H1 (cell line): ENCODE measurements at regions not wholly inside any gene's neighbourhood (a gene's known extent, or its start where the extent isn't known, plus 50 kb on each side); places are given as distances from the start of the nearest gene placed in this dataset.

Experiments
- CTCF ChIA-PET: fragments of 300-600 bp; sonication (Branson Sonifier 250); formaldehyde crosslinking; loops from one replicate; lab custom pipeline; 2021; ENCODE audit not compliant: partially characterized antibody; lab: Charles Lee
- POLR2A ChIA-PET: fragments of 300-600 bp; sonication (Branson Sonifier 250); formaldehyde crosslinking; loops from one replicate; lab custom pipeline; 2021; ENCODE audit warnings: inconsistent platforms; ENCODE audit not compliant: partially characterized antibody; lab: Charles Lee
- DNase-seq, 2 experiments: peaks; one replicate each; pipeline versions ENCODE4 v3.0.0 to v3.0.0-alpha.2; 2010 to 2022; ENCODE audit warnings: low spot score in 2 of 2, low read depth in 1 of 2, mixed read lengths in 1 of 2
- FAIRE-seq: peaks from 2 replicates; lab custom pipeline; 2011; peaks lifted over from hg19 to GRCh38; lab: Jason Lieb, UNC
- H2AFZ ChIP-seq: 2 replicates; pipeline ENCODE4 v1.8.1; 2012; ENCODE audit warnings: low read length, inconsistent platforms
- H2AK5ac ChIP-seq: 2 replicates; pipeline ENCODE4 v1.6.1; 2013; ENCODE audit warnings: low read depth, low read length
- H2BK120ac ChIP-seq: replicated peaks from 2 replicates; pipeline ENCODE3; 2013; ENCODE audit warnings: low read depth, low read length, inconsistent platforms
- H2BK12ac ChIP-seq: 2 replicates; pipeline ENCODE4 v1.6.1; 2013; ENCODE audit warnings: low read depth, low read length
- H2BK15ac ChIP-seq: 2 replicates; pipeline ENCODE4 v1.6.1; 2013; ENCODE audit warnings: low read length
- H2BK20ac ChIP-seq: 2 replicates; pipeline ENCODE4 v1.6.1; 2013; ENCODE audit warnings: low read length
- H2BK5ac ChIP-seq: 2 replicates; pipeline ENCODE4 v1.6.1; 2013; ENCODE audit warnings: low read depth, low read length
- H3K14ac ChIP-seq: 2 replicates; pipeline ENCODE4 v1.6.1; 2013; ENCODE audit warnings: inconsistent platforms; ENCODE audit not compliant: insufficient read length
- H3K18ac ChIP-seq: 2 replicates; pipeline ENCODE4 v1.6.1; 2013; ENCODE audit warnings: low read length; ENCODE audit errors: extremely low read depth
- H3K23ac ChIP-seq: 2 replicates; pipeline ENCODE4 v1.6.1; 2013; ENCODE audit warnings: inconsistent platforms; ENCODE audit not compliant: insufficient read length
- H3K23me2 ChIP-seq: 2 replicates; pipeline ENCODE4 v1.6.1; 2013; ENCODE audit warnings: low read depth, low read length
- H3K27ac ChIP-seq: 2 replicates; pipeline ENCODE4 v1.6.1; 2011; ENCODE audit warnings: low read depth, low read length, inconsistent platforms
- H3K27me3 ChIP-seq, 4 experiments: replicated peaks in 1 of 4; 1 replicate in 1 of 4; 2 replicates in 3 of 4; pipeline versions ENCODE4 v1.6.1 to v1.8.1; 2011 to 2013; ENCODE audit warnings: low read length in 3 of 4, mild to moderate bottlenecking in 3 of 4, inconsistent platforms in 2 of 4, mixed read lengths in 2 of 4, moderate library complexity in 1 of 4; ENCODE audit not compliant: control insufficient read depth in 3 of 4, insufficient read depth in 3 of 4; ENCODE audit errors: extremely low read depth in 1 of 4
- H3K36me3 ChIP-seq, 4 experiments: 2 replicates each; pipeline versions ENCODE4 v1.6.1 to v1.8.1; 2011 to 2013; ENCODE audit warnings: mild to moderate bottlenecking in 4 of 4, low read length in 3 of 4, moderate library complexity in 2 of 4, control low read depth in 1 of 4, inconsistent platforms in 1 of 4; ENCODE audit not compliant: insufficient read depth in 4 of 4, control insufficient read depth in 2 of 4
- H3K4ac ChIP-seq: replicated peaks from 2 replicates; pipeline ENCODE3; 2013; ENCODE audit warnings: low read length, low read depth, mixed read lengths, inconsistent platforms; ENCODE audit not compliant: insufficient read length
- H3K4me1 ChIP-seq, 4 experiments: replicated peaks in 1 of 4; 1 replicate in 1 of 4; 2 replicates in 3 of 4; pipeline versions ENCODE4 v1.6.1 to v1.8.1; 2011 to 2013; ENCODE audit warnings: low read length in 3 of 4, inconsistent platforms in 2 of 4, mixed read lengths in 1 of 4; ENCODE audit not compliant: insufficient read depth in 4 of 4, control insufficient read depth in 3 of 4
- H3K4me2 ChIP-seq, 2 experiments: 2 replicates each; pipeline versions ENCODE4 v1.6.1 to v1.8.1; 2011 to 2013; ENCODE audit warnings: low read depth in 2 of 2, low read length in 2 of 2, control low read depth in 1 of 2, inconsistent platforms in 1 of 2, mild to moderate bottlenecking in 1 of 2; ENCODE audit not compliant: insufficient read depth in 1 of 2
- H3K4me3 ChIP-seq, 4 experiments: fragments of 200-600, 300-600 bp in 1 of 4; sonication (generic), shearing (Covaris generic), sonication (Bioruptor Twin) in 1 of 4; 2 replicates each; pipeline versions ENCODE4 v1.5.1 to v1.8.1; 2011 to 2016; ENCODE audit warnings: low read length in 4 of 4, low read depth in 3 of 4, control low read depth in 2 of 4, inconsistent platforms in 2 of 4, mild to moderate bottlenecking in 2 of 4, mixed read lengths in 1 of 4, moderate library complexity in 1 of 4; ENCODE audit not compliant: insufficient read depth in 2 of 4; ENCODE audit errors: extremely low read depth in 1 of 4
- H3K56ac ChIP-seq: replicated peaks from 2 replicates; pipeline ENCODE3; 2013; ENCODE audit warnings: low read depth, mild to moderate bottlenecking, mixed read lengths, low read length, inconsistent platforms; ENCODE audit not compliant: insufficient read length
- H3K79me1 ChIP-seq: 2 replicates; pipeline ENCODE4 v1.6.1; 2013; ENCODE audit warnings: low read depth, low read length, control low read depth
- H3K79me2 ChIP-seq, 2 experiments: 2 replicates each; pipeline versions ENCODE4 v1.6.1 to v1.8.1; 2012 to 2013; ENCODE audit warnings: low read length in 2 of 2, mild to moderate bottlenecking in 2 of 2, inconsistent platforms in 1 of 2; ENCODE audit not compliant: insufficient read depth in 2 of 2, control insufficient read depth in 1 of 2
- H3K9ac ChIP-seq, 4 experiments: replicated peaks in 1 of 4; 1 replicate in 1 of 4; 2 replicates in 3 of 4; pipeline versions ENCODE4 v1.6.1 to v1.8.1; 2011 to 2013; ENCODE audit warnings: low read depth in 3 of 4, low read length in 3 of 4, control low read depth in 2 of 4, mild to moderate bottlenecking in 2 of 4, moderate library complexity in 2 of 4, inconsistent platforms in 1 of 4; ENCODE audit errors: extremely low read depth in 1 of 4
- H3K9me3 ChIP-seq, 2 experiments: 2 replicates each; pipeline versions ENCODE4 v1.6.1 to v1.8.1; 2012 to 2013; ENCODE audit warnings: mild to moderate bottlenecking in 2 of 2, moderate library complexity in 2 of 2, control low read depth in 1 of 2, inconsistent platforms in 1 of 2, low read depth in 1 of 2, low read length in 1 of 2, mixed read lengths in 1 of 2; ENCODE audit not compliant: insufficient read depth in 2 of 2
- H4K20me1 ChIP-seq, 2 experiments: replicated peaks in 1 of 2; 2 replicates each; pipeline versions ENCODE3 to v1.8.1; 2011 to 2013; ENCODE audit warnings: inconsistent platforms in 2 of 2, low read length in 2 of 2, mild to moderate bottlenecking in 1 of 2; ENCODE audit not compliant: insufficient read depth in 2 of 2, control insufficient read depth in 1 of 2
- H4K5ac ChIP-seq: 2 replicates; pipeline ENCODE4 v1.6.1; 2013; ENCODE audit warnings: low read length, low read depth, mixed read lengths, inconsistent platforms; ENCODE audit not compliant: insufficient read length
- H4K8ac ChIP-seq: 2 replicates; pipeline ENCODE4 v1.8.0; 2013; ENCODE audit warnings: mild to moderate bottlenecking, moderate library complexity, low read length, inconsistent platforms; ENCODE audit not compliant: insufficient read depth; ENCODE audit errors: extremely low read depth
- H4K91ac ChIP-seq: replicated peaks from 2 replicates; pipeline ENCODE3; 2013; ENCODE audit warnings: low read length, mixed read lengths, inconsistent platforms; ENCODE audit not compliant: insufficient read length
- JUND ChIP-seq: IDR thresholded peaks from 2 replicates; pipeline ENCODE4 v1.6.1; 2011; ENCODE audit warnings: mild to moderate bottlenecking, improper control_type of control experiment, low read length
- MAX ChIP-seq: IDR thresholded peaks from 2 replicates; pipeline ENCODE4 v1.6.1; 2012; ENCODE audit warnings: inconsistent platforms
- USF2 ChIP-seq: IDR thresholded peaks from 2 replicates; pipeline ENCODE4 v1.6.1; 2011; ENCODE audit warnings: low read length, improper control_type of control experiment
- WGBS, 2 experiments: shearing (Covaris generic) in 1 of 2; methylation state at CpG; one replicate each; pipeline versions ENCODE4 v1.1.6 to v1.1.7; 2013 to 2015; ENCODE audit warnings: low lambda C conversion rate in 2 of 2, mixed read lengths in 2 of 2, inconsistent platforms in 1 of 2, low coverage in 1 of 2, missing lambda C conversion rate in 1 of 2; ENCODE audit not compliant: insufficient replicate concordance in 2 of 2, insufficient coverage in 1 of 2, insufficient read length in 1 of 2; ENCODE audit errors: extremely low coverage in 1 of 2, missing lambda C conversion rate in 1 of 2; 5-methylcytosine and 5-hydroxymethylcytosine counted together

GRCh38 chr6:6749702-6750491, 161.4 kb downstream of the LY86 start:
- Histone ChIP-seq H3K4me1 (peaks cover 4 to 7% (median 5%) of the 10 kb centered on the region in 4 experiments; a peak in 6 of 7 replicates), H3K27ac (no peak overlapping the region), H4K8ac (peak overlapping the region; percentile 63; the same call in 1 of the 2 replicates), H2BK15ac (0 out of 2 replicates have a peak overlapping the region, but pooled peaks have one; percentile 18), H2BK5ac (no peak overlapping the region), H4K20me1 (peaks cover 0 to 1% of the 10 kb centered on the region in 2 experiments), H3K4ac (no peak overlapping the region), H3K23ac (no peak overlapping the region), H3K14ac (no peak overlapping the region), H2AFZ (peak overlapping the region; percentile 82), H2AK5ac (no peak overlapping the region), H2BK12ac (peak overlapping the region; percentile 88; the same call in 1 of the 2 replicates), H3K4me3 (no peak overlapping the region), H3K27me3 (peaks cover 0 to 2% (median 0%) of the 10 kb centered on the region in 4 experiments; a peak in 1 of 7 replicates), H3K4me2 (peak overlapping the region in 1 of 2 experiments; percentile 39; a peak in 2 of 4 replicates), H3K18ac (peak overlapping the region; percentile 25; the same call in 1 of the 2 replicates), H3K36me3 (no peaks in the 10 kb centered on the region), H3K9ac (no peak overlapping the region; a peak in 2 of 7 replicates), H3K79me2 (no peaks in the 10 kb centered on the region), H3K23me2 (0 out of 2 replicates have a peak, but pooled peaks cover 4% of the 10 kb centered on the region), H3K9me3 (no peaks in the 10 kb centered on the region; a peak in 1 of 4 replicates), H2BK20ac (peak overlapping the region; percentile 66)
- FAIRE-seq = no peak
- peak in 1 of 2 experiments; percentile 59 for DNase-seq
- WGBS, 2 experiments = 60% methylated on average over 16 of the region's 19 CpGs; no CpG with 5 or more reads in 1 of the 2 experiments
- ChIA-PET CTCF (interaction anchor here (0.5 to 3.1 kb wide), 16 partner anchors 9 to 617 kb away, joined by 3 to 12 read pairs (median 3); no protein-coding TSS in a partner anchor), POLR2A (interaction anchor here (1.0 to 1.3 kb wide), 2 partner anchors 8 to 9 kb away, joined by 3 to 5 read pairs; no protein-coding TSS in a partner anchor)
- TF ChIP-seq JUND (peak; percentile 7; the same call in 1 of the 2 replicates), USF2 (no peak), MAX (no peak)
- TF ChIP-seq, all 59 proteins: peak for 1
- H3K56ac ChIP-seq = no peak overlapping the region
- H4K91ac ChIP-seq = peak overlapping the region; percentile 75
- H3K79me1 ChIP-seq = no peaks in the 10 kb centered on the region
- no peak overlapping the region for H2BK120ac ChIP-seq
- H4K5ac ChIP-seq = peak overlapping the region; percentile 13
